HepG2 (cell line): ENCODE measurements at regions not wholly inside any gene's neighbourhood (a gene's known extent, or its start where the extent isn't known, plus 50 kb on each side); places are given as distances from the start of the nearest gene placed in this dataset.
A peak's percentile ranks its signal among the peaks of the same experiment; 100 is the strongest.

Experiments used
- ATAC-seq: fragments of 200-7000 bp; cut with Tn5 transposase; 3 replicates; pipeline ENCODE4 v1.9.1; 2020; ENCODE audit warnings: mild to moderate bottlenecking, moderate library complexity
- BruUV-seq: library from RNA; stranded (reverse); fragments of 400-500 nt; replicated peaks from 2 replicates; lab custom pipeline; 2021; lab: Mats Ljungman, UMichigan
- CTCF ChIA-PET: fragments of 300-600 bp; formaldehyde crosslinking; extraction: SDS; loops from one replicate; lab custom pipeline; 2021; ENCODE audit warnings: low total read pairs, inconsistent platforms, low intra/inter-chr PET ratio; lab: Yijun Ruan, JAX
- POLR2A ChIA-PET: fragments of 350-600 bp; sonication (Branson Sonifier 250); formaldehyde crosslinking; loops from one replicate; lab custom pipeline; 2020; ENCODE audit warnings: antibody characterized with exemption, inconsistent platforms; lab: Yijun Ruan, JAX
- DNase-seq: peaks from one replicate; pipeline ENCODE4 v3.0.0-alpha.2; 2015; ENCODE audit warnings: low spot score
- FAIRE-seq: peaks from 3 replicates; lab custom pipeline; 2011; peaks lifted over from hg19 to GRCh38; lab: Jason Lieb, UNC
- H2AFZ ChIP-seq: one replicate; pipeline ENCODE4 v1.6.1; 2011; ENCODE audit warnings: low read length, inconsistent platforms
- H3K27ac ChIP-seq: fragments of 300-600 bp; 3 replicates; pipeline ENCODE4 v1.8.0; 2011; ENCODE audit warnings: mixed run types, mild to moderate bottlenecking, mixed read lengths, low read length, inconsistent platforms; ENCODE audit not compliant: insufficient read depth; ENCODE audit errors: extremely low read length
- H3K27me3 ChIP-seq, 2 experiments: fragments of 200-600 bp in 1 of 2; 2 replicates in 1 of 2; 3 replicates in 1 of 2; pipeline versions ENCODE4 v1.6.0 to v1.8.0; 2011; ENCODE audit warnings: low read length in 2 of 2, mild to moderate bottlenecking in 2 of 2, moderate library complexity in 2 of 2, inconsistent platforms in 1 of 2; ENCODE audit not compliant: insufficient read depth in 2 of 2, control insufficient read depth in 1 of 2
- H3K36me3 ChIP-seq, 2 experiments: fragments of 200-600 bp in 1 of 2; replicated peaks in 1 of 2; 2 replicates in 1 of 2; 3 replicates in 1 of 2; pipeline versions ENCODE4 v1.5.1 to v1.8.0; 2011; ENCODE audit warnings: low read length in 2 of 2, inconsistent platforms in 1 of 2; ENCODE audit not compliant: insufficient read depth in 2 of 2, control insufficient read depth in 1 of 2
- H3K4me1 ChIP-seq: 2 replicates; pipeline ENCODE4 v1.5.1; 2012; ENCODE audit warnings: low read length, inconsistent platforms; ENCODE audit not compliant: insufficient read depth
- H3K4me2 ChIP-seq: 2 replicates; pipeline ENCODE4 v1.6.0; 2011; ENCODE audit warnings: low read depth, low read length, inconsistent platforms
- H3K4me3 ChIP-seq, 3 experiments: fragments of 200-600 bp in 1 of 3; sonication (generic), shearing (Covaris generic) in 1 of 3; replicated peaks in 1 of 3; 2 replicates each; pipeline ENCODE4 v1.5.1; 2011 to 2016; ENCODE audit warnings: low read length in 3 of 3, inconsistent platforms in 2 of 3, low read depth in 2 of 3, mild to moderate bottlenecking in 2 of 3, control low read depth in 1 of 3, mixed read lengths in 1 of 3; ENCODE audit not compliant: insufficient read depth in 1 of 3
- H3K79me2 ChIP-seq: one replicate; pipeline ENCODE4 v1.6.1; 2011; ENCODE audit warnings: low read length, inconsistent platforms; ENCODE audit not compliant: insufficient read depth
- H3K9ac ChIP-seq: 2 replicates; pipeline ENCODE4 v1.6.0; 2011; ENCODE audit warnings: mild to moderate bottlenecking, low read depth, low read length, inconsistent platforms; ENCODE audit not compliant: insufficient read depth
- H3K9me3 ChIP-seq: 2 replicates; pipeline ENCODE4 v1.5.1; 2012; ENCODE audit warnings: mild to moderate bottlenecking, low read length
- H4K20me1 ChIP-seq: 2 replicates; pipeline ENCODE4 v1.6.0; 2011; ENCODE audit warnings: inconsistent platforms, mild to moderate bottlenecking, low read length, moderate library complexity; ENCODE audit not compliant: insufficient read depth
- STAG1 ChIP-seq: sonication (generic); formaldehyde crosslinking; IDR thresholded peaks from 2 replicates; pipeline ENCODE4 v1.4.0; 2020; ENCODE audit warnings: missing genetic modification reagents
- ZFAT ChIP-seq: sonication (generic); formaldehyde crosslinking; conservative IDR thresholded peaks from 2 replicates; pipeline ENCODE4 v1.8.1; 2023; ENCODE audit warnings: missing genetic modification reagents, inconsistent platforms
- ZFYVE20 ChIP-seq: sonication (generic); formaldehyde crosslinking; IDR thresholded peaks from 2 replicates; pipeline ENCODE4 v1.8.0; 2023; ENCODE audit warnings: low read depth, mild to moderate bottlenecking, moderate library complexity, missing genetic modification reagents, borderline replicate concordance
- ZIK1 ChIP-seq: sonication (generic); formaldehyde crosslinking; IDR thresholded peaks from 2 replicates; pipeline ENCODE4 v1.5.0; 2020; ENCODE audit warnings: mild to moderate bottlenecking, low read depth, missing genetic modification reagents, borderline replicate concordance
- ZNF841 ChIP-seq: sonication (generic); formaldehyde crosslinking; IDR thresholded peaks from 2 replicates; pipeline ENCODE4 v1.8.1; 2023; ENCODE audit warnings: missing genetic modification reagents, borderline replicate concordance
- WGBS: methylation state at CpG from one replicate; pipeline ENCODE4 v1.1.6; 2017; ENCODE audit warnings: low lambda C conversion rate; 5-methylcytosine and 5-hydroxymethylcytosine counted together
- in situ Hi-C: cut with HindIII; loops from 2 replicates; pipeline ENCODE4 v1.10.0; 2017; ENCODE audit warnings: low pct_unique_long_range_greater_than_20kb; ENCODE audit not compliant: extremely low pct_ligation_motif_present
- intact Hi-C: fragments of 100-400 bp; cut with micrococcal nuclease; formaldehyde crosslinking; loops from one replicate; pipeline ENCODE4 v1.10.0; 2022; ENCODE audit not compliant: unreplicated experiment
- TF ChIP-seq, protein P1 (sequence below): fragments of 450-650 bp; IDR thresholded peaks from 2 replicates; pipeline ENCODE4 v1.6.1; 2017; ENCODE audit warnings: mild to moderate bottlenecking
- TF ChIP-seq, protein P2 (sequence below): sonication (generic); formaldehyde crosslinking; IDR thresholded peaks from 2 replicates; pipeline ENCODE4 v1.9.0; 2021; ENCODE audit warnings: mild to moderate bottlenecking, missing genetic modification reagents

DNA sequence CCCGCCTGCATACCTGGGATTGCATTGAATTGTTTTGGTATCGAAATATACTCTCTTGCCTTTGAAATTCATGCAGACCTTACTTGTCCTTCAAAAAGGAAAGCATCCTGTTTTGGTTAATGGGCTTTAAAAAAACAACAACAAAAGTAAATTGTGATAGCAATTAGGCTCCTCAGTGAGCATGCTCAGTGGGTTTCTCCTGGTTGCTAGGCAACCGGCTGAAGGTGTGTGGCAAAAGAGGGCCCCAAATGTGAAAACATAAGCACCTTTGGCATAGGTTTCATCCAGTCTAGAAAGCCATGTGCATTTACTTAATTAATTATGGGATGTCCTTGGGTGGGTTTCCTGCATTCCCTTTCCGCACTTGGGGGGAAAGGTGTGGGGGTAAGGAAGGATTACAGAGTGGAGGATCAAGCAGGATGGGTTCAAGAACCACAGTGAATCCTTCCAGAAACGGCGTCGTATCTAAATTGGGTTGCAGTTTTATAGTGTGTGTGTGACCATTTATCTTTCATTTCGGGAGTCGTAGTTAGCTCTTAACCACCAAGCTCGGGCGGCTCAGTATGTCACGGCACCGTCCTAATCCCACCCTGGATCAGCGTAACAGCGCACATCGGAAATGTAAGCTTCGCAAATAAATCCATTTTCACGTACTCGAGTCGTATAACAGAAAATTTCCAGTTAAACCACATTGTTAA lies 274.9 kb upstream of the TCF4 start (continued):
- TF ChIP-seq, protein P1, sequence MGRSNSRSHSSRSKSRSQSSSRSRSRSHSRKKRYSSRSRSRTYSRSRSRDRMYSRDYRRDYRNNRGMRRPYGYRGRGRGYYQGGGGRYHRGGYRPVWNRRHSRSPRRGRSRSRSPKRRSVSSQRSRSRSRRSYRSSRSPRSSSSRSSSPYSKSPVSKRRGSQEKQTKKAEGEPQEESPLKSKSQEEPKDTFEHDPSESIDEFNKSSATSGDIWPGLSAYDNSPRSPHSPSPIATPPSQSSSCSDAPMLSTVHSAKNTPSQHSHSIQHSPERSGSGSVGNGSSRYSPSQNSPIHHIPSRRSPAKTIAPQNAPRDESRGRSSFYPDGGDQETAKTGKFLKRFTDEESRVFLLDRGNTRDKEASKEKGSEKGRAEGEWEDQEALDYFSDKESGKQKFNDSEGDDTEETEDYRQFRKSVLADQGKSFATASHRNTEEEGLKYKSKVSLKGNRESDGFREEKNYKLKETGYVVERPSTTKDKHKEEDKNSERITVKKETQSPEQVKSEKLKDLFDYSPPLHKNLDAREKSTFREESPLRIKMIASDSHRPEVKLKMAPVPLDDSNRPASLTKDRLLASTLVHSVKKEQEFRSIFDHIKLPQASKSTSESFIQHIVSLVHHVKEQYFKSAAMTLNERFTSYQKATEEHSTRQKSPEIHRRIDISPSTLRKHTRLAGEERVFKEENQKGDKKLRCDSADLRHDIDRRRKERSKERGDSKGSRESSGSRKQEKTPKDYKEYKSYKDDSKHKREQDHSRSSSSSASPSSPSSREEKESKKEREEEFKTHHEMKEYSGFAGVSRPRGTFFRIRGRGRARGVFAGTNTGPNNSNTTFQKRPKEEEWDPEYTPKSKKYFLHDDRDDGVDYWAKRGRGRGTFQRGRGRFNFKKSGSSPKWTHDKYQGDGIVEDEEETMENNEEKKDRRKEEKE, result no peak
- no peak for TF ChIP-seq ZFYVE20

DNA sequence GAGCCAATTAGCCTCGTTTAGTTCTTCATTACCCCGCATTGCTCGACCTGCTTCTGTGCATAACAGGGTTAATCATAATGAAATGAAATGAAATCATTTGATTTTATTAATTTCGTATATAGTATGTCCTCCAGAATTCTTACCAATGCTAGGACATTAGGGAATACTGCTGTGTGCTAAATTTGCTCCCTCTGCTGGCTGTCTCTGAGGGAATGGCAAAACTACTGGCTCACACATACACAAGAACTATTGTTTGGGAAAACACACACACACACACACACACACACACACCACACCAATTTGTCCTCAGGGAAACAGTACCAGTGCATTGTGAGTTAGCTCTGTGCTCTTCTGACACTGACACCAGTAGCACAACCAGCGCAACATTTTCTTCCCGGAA lies 273.3 kb upstream of the TCF4 start:
- no peaks in the 10 kb centered on the region for H3K79me2 ChIP-seq
- H3K4me3 ChIP-seq, result no peak overlapping the region
- H3K4me1 ChIP-seq, result no peaks in the 10 kb centered on the region
- ATAC-seq, result no peak
- no peak for DNase-seq
- ChIA-PET POLR2A (no interaction called here), CTCF (no interaction called here)
- H4K20me1 ChIP-seq, result no peaks in the 10 kb centered on the region
- H3K9ac ChIP-seq, result no peak overlapping the region
- intact Hi-C loops (no loop called here), in situ Hi-C loops (no loop called here)
- H3K27me3 ChIP-seq, result no peaks in the 10 kb centered on the region
- no peak overlapping the region for H3K4me2 ChIP-seq
- no peak overlapping the region for H2AFZ ChIP-seq
- FAIRE-seq, result no peak
- H3K27ac ChIP-seq, result no peak overlapping the region
- no peaks in the 10 kb centered on the region for H3K36me3 ChIP-seq
- TF ChIP-seq ZIK1 (CRISPR knock-in tag), result no peak
- no peak for TF ChIP-seq ZNF841 (CRISPR knock-in tag)
- TF ChIP-seq, protein P2, sequence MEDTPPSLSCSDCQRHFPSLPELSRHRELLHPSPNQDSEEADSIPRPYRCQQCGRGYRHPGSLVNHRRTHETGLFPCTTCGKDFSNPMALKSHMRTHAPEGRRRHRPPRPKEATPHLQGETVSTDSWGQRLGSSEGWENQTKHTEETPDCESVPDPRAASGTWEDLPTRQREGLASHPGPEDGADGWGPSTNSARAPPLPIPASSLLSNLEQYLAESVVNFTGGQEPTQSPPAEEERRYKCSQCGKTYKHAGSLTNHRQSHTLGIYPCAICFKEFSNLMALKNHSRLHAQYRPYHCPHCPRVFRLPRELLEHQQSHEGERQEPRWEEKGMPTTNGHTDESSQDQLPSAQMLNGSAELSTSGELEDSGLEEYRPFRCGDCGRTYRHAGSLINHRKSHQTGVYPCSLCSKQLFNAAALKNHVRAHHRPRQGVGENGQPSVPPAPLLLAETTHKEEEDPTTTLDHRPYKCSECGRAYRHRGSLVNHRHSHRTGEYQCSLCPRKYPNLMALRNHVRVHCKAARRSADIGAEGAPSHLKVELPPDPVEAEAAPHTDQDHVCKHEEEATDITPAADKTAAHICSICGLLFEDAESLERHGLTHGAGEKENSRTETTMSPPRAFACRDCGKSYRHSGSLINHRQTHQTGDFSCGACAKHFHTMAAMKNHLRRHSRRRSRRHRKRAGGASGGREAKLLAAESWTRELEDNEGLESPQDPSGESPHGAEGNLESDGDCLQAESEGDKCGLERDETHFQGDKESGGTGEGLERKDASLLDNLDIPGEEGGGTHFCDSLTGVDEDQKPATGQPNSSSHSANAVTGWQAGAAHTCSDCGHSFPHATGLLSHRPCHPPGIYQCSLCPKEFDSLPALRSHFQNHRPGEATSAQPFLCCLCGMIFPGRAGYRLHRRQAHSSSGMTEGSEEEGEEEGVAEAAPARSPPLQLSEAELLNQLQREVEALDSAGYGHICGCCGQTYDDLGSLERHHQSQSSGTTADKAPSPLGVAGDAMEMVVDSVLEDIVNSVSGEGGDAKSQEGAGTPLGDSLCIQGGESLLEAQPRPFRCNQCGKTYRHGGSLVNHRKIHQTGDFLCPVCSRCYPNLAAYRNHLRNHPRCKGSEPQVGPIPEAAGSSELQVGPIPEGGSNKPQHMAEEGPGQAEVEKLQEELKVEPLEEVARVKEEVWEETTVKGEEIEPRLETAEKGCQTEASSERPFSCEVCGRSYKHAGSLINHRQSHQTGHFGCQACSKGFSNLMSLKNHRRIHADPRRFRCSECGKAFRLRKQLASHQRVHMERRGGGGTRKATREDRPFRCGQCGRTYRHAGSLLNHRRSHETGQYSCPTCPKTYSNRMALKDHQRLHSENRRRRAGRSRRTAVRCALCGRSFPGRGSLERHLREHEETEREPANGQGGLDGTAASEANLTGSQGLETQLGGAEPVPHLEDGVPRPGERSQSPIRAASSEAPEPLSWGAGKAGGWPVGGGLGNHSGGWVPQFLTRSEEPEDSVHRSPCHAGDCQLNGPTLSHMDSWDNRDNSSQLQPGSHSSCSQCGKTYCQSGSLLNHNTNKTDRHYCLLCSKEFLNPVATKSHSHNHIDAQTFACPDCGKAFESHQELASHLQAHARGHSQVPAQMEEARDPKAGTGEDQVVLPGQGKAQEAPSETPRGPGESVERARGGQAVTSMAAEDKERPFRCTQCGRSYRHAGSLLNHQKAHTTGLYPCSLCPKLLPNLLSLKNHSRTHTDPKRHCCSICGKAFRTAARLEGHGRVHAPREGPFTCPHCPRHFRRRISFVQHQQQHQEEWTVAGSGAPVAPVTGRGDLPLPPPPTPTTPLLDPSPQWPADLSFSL, result peak; percentile 23; the same call in 1 of the 2 replicates
- TF ChIP-seq STAG1 (CRISPR knock-in tag), result 0 out of 2 replicates have a peak, but pooled peaks have one; percentile 5
- no peak for TF ChIP-seq ZFAT
- BruUV-seq, result no TSS peak
- no peaks in the 10 kb centered on the region; the same call in 1 of the 2 replicates for H3K9me3 ChIP-seq
- 7% methylated on average over 6 of the region's 6 CpGs for WGBS
